HL-60 (cell line): ENCODE measurements at regions not wholly inside any gene's neighbourhood (a gene's known extent, or its start where the extent isn't known, plus 50 kb on each side); places are given as distances from the start of the nearest gene placed in this dataset.

Source experiments
- CTCF ChIP-seq: IDR thresholded peaks from one replicate; pipeline ENCODE4 v1.5.1; 2011; ENCODE audit warnings: low read length, control low read depth, inconsistent platforms; ENCODE audit not compliant: insufficient read depth
- GABPA ChIP-seq: IDR thresholded peaks from 2 replicates; pipeline ENCODE4 v1.6.1; 2012; ENCODE audit warnings: low read depth
- POLR2AphosphoS5 ChIP-seq: IDR thresholded peaks from 2 replicates; pipeline ENCODE4 v1.6.1; 2012; ENCODE audit warnings: low read depth
- REST ChIP-seq: IDR thresholded peaks from 2 replicates; pipeline ENCODE4 v1.6.1; 2012; ENCODE audit warnings: low read depth; ENCODE audit not compliant: insufficient replicate concordance

- TF ChIP-seq CTCF (no peak), POLR2AphosphoS5 (no peak), GABPA (no peak), REST (no peak)
Measured at GRCh38 chr2:70019096-70019495, 57.7 kb upstream of the ASPRV1 start.
